Upper lobe of right lung (tissue), 1 donor: ENCODE measurements at regions not wholly inside any gene's neighbourhood (a gene's known extent, or its start where the extent isn't known, plus 50 kb on each side); places are given as distances from the start of the nearest gene placed in this dataset.

Source experiments
- ATAC-seq: fragments of 200-7000 bp; cut with Tn5 transposase; one replicate; pipeline ENCODE4 v1.9.1; 2020; ENCODE audit warnings: mild to moderate bottlenecking, moderate library complexity
- DNase-seq: peaks from one replicate; pipeline ENCODE4 v3.0.0-alpha.2; 2020
- H3K27ac ChIP-seq: fragments of 200-600 bp; one replicate; pipeline ENCODE4 v1.8.0; 2022
- H3K27me3 ChIP-seq: fragments of 200-600 bp; one replicate; pipeline ENCODE4 v1.8.0; 2022; ENCODE audit warnings: mild to moderate bottlenecking
- H3K36me3 ChIP-seq: fragments of 200-600 bp; one replicate; pipeline ENCODE4 v1.8.0; 2022
- H3K4me1 ChIP-seq: fragments of 200-600 bp; one replicate; pipeline ENCODE4 v1.8.0; 2022
- H3K4me3 ChIP-seq: fragments of 200-600 bp; one replicate; pipeline ENCODE4 v1.8.0; 2022; ENCODE audit warnings: mild to moderate bottlenecking
- H3K9me3 ChIP-seq: fragments of 200-600 bp; one replicate; pipeline ENCODE4 v1.8.0; 2022
- CTCF ChIP-seq: fragments of 200-600 bp; IDR thresholded peaks from one replicate; pipeline ENCODE4 v1.8.0; 2022; ENCODE audit warnings: antibody characterized with exemption
- intact Hi-C: fragments of 100-400 bp; cut with DNase I; formaldehyde crosslinking; loops from one replicate; pipeline ENCODE4 v1.11.0; 2022
- donor health status: DM: no; HTN: yes; CAD: no; lungs with severe emphysema.

GRCh38 chr18:60892441-60892840 is 440.8 kb upstream of the CDH20 start:
- no peak for ATAC-seq

GRCh38 chr18:60892855-60893254 is 440.4 kb upstream of the CDH20 start:
- ATAC-seq (peak; percentile 84), DNase-seq (peak; percentile 61)
- Histone ChIP-seq H3K9me3 (no peaks in the 10 kb centered on the region), H3K27me3 (no peaks in the 10 kb centered on the region), H3K36me3 (no peaks in the 10 kb centered on the region), H3K4me3 (no peak overlapping the region), H3K27ac (no peak overlapping the region), H3K4me1 (no peaks in the 10 kb centered on the region)
- TF ChIP-seq CTCF: no peak
- intact Hi-C loops: no loop called here

More at GRCh38 chr18:60892441-60892840, 440.8 kb upstream of the CDH20 start:
- no peaks in the 10 kb centered on the region for H3K27me3 ChIP-seq
- H3K4me1 ChIP-seq: no peaks in the 10 kb centered on the region
- DNase-seq: no peak
- no peaks in the 10 kb centered on the region for H3K36me3 ChIP-seq
- no peak overlapping the region for H3K4me3 ChIP-seq
- H3K9me3 ChIP-seq: no peaks in the 10 kb centered on the region
- H3K27ac ChIP-seq: no peak overlapping the region
- intact Hi-C loops: no loop called here
- no peak for TF ChIP-seq CTCF

GRCh38 chr18:60893355-60894097 is 439.7 kb upstream of the CDH20 start:
- Histone ChIP-seq H3K27ac (no peak overlapping the region), H3K27me3 (no peaks in the 10 kb centered on the region), H3K4me1 (no peaks in the 10 kb centered on the region), H3K4me3 (no peak overlapping the region), H3K9me3 (no peaks in the 10 kb centered on the region), H3K36me3 (no peaks in the 10 kb centered on the region)
- DNase-seq: no peak
- ATAC-seq: no peak
- intact Hi-C loops: no loop called here
- no peak for TF ChIP-seq CTCF

GRCh38 chr18:60894254-60894945 is 438.8 kb upstream of the CDH20 start:
- Histone ChIP-seq H3K9me3 (no peaks in the 10 kb centered on the region), H3K4me3 (no peak overlapping the region), H3K27ac (no peak overlapping the region), H3K36me3 (no peaks in the 10 kb centered on the region), H3K4me1 (no peaks in the 10 kb centered on the region), H3K27me3 (no peaks in the 10 kb centered on the region)
- DNase-seq: no peak
- no peak for TF ChIP-seq CTCF
- ATAC-seq: no peak
- intact Hi-C loops: no loop called here

- Histone ChIP-seq H3K4me3 (no peak overlapping the region), H3K9me3 (no peaks in the 10 kb centered on the region), H3K36me3 (no peaks in the 10 kb centered on the region), H3K4me1 (no peaks in the 10 kb centered on the region), H3K27ac (no peak overlapping the region), H3K27me3 (no peaks in the 10 kb centered on the region)
- ATAC-seq (no peak), DNase-seq (no peak)
- TF ChIP-seq CTCF: no peak
- intact Hi-C loops: no loop called here
Measured at GRCh38 chr18:60895181-60895580, 438.0 kb upstream of the CDH20 start.
